Tibial nerve (tissue), 4 donors: ENCODE measurements at regions not wholly inside any gene's neighbourhood (a gene's known extent, or its start where the extent isn't known, plus 50 kb on each side); places are given as distances from the start of the nearest gene placed in this dataset.

Source experiments
- DNase-seq, 2 donors: peaks; one replicate each; pipeline ENCODE4 v3.0.0-alpha.2; 2019; ENCODE audit warnings: low spot score in 2 of 2
- H3K27ac ChIP-seq, 4 donors: fragments of 200-600 bp; sonication (generic) in 3 of 4; one replicate each; pipeline ENCODE4 v1.5.1; 2017 to 2019; ENCODE audit warnings: mild to moderate bottlenecking in 1 of 4
- H3K27me3 ChIP-seq, 2 donors: fragments of 200-600 bp; sonication (generic) in 1 of 2; one replicate each; pipeline versions ENCODE4 v1.5.1 to v1.6.0; 2017 to 2019
- H3K36me3 ChIP-seq, 3 donors: fragments of 200-600 bp; sonication (generic); one replicate each; pipeline ENCODE4 v1.5.1; 2018 to 2019
- H3K4me1 ChIP-seq, 4 donors: fragments of 200-600 bp; sonication (generic) in 3 of 4; one replicate each; pipeline ENCODE4 v1.5.1; 2017 to 2019
- H3K4me3 ChIP-seq, 4 donors: fragments of 200-600 bp; sonication (generic) in 3 of 4; one replicate each; pipeline ENCODE4 v1.5.1; 2017 to 2019; ENCODE audit warnings: mild to moderate bottlenecking in 1 of 4, moderate library complexity in 1 of 4
- H3K9me3 ChIP-seq, 4 donors: fragments of 200-600 bp; sonication (generic) in 3 of 4; one replicate each; pipeline ENCODE4 v1.5.1; 2017 to 2019
- EP300 ChIP-seq, 2 donors: sonication (generic); formaldehyde crosslinking; IDR thresholded peaks; one replicate each; pipeline ENCODE4 v1.6.1; 2017; ENCODE audit warnings: antibody characterized with exemption in 2 of 2, mild to moderate bottlenecking in 1 of 2
- POLR2A ChIP-seq, 2 donors: fragments of 450-650 bp; IDR thresholded peaks; one replicate each; pipeline ENCODE4 v1.6.1; 2017; ENCODE audit warnings: antibody characterized with exemption in 2 of 2, mild to moderate bottlenecking in 2 of 2, moderate library complexity in 2 of 2
- WGBS, 2 donors: methylation state at CpG; one replicate each; pipeline ENCODE4 v1.1.5; 2018; 5-methylcytosine and 5-hydroxymethylcytosine counted together
- TF ChIP-seq, protein P1 (sequence below), 5 experiments: fragments of 200-600 bp in 3 of 5; fragments of 450-650 bp in 2 of 5; sonication (generic) in 3 of 5; IDR thresholded peaks; one replicate each; pipeline ENCODE4 v1.5.1; 2016 to 2019; ENCODE audit warnings: antibody characterized with exemption in 5 of 5, mild to moderate bottlenecking in 3 of 5, moderate library complexity in 2 of 5

DNA sequence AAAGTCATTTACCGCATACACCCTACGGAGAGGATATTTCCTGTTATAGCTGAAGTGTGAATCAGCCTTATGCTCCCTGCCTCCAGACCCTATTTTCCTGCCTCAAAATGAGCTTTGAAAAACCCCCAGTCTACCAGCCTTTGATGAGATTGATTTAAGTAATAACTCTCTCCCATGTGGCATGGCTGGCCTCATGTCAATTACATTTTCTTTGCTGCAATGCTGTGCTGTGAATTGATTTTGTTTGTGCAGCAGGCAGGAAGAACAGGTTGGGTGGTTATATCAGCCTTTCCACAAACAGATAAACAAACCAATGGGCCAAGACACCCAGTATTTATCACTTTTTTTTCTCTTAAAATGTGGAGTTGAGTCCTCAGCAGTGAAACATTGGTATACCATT, 1105.5 kb upstream of the TMEM132C start:
- no peak for DNase-seq

DNA sequence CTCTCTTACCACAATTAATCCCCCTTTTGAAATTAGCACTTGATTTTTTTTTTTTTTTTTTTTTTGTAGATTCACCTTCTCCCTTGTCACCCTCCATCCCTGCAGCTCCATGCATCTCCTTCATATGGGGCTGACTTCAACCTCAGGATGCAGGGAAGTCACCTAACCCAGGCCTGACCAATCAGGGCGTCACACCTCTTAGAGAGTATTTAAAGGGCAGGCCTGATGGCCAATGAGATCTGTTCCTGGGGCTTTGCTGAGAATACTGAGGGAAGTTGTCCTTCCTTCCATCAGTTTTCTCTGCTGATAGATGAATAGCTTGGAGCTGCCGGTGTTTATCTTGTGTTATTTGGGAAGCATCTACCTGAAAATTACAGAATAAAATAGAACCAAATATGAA, 1104.7 kb upstream of the TMEM132C start:
- TF ChIP-seq POLR2A (IDR thresholded peaks at IDR 0.05) = no peak
- no peak for TF ChIP-seq EP300 (IDR thresholded peaks at IDR 0.05)
- TF ChIP-seq, protein P1, sequence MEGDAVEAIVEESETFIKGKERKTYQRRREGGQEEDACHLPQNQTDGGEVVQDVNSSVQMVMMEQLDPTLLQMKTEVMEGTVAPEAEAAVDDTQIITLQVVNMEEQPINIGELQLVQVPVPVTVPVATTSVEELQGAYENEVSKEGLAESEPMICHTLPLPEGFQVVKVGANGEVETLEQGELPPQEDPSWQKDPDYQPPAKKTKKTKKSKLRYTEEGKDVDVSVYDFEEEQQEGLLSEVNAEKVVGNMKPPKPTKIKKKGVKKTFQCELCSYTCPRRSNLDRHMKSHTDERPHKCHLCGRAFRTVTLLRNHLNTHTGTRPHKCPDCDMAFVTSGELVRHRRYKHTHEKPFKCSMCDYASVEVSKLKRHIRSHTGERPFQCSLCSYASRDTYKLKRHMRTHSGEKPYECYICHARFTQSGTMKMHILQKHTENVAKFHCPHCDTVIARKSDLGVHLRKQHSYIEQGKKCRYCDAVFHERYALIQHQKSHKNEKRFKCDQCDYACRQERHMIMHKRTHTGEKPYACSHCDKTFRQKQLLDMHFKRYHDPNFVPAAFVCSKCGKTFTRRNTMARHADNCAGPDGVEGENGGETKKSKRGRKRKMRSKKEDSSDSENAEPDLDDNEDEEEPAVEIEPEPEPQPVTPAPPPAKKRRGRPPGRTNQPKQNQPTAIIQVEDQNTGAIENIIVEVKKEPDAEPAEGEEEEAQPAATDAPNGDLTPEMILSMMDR (IDR thresholded peaks at IDR 0.05) = no peak
- Histone ChIP-seq H3K36me3 (no peaks in the 10 kb centered on the region), H3K4me3 (no peak overlapping the region), H3K27me3 (no peaks in the 10 kb centered on the region), H3K27ac (no peak overlapping the region), H3K9me3 (no peaks in the 10 kb centered on the region), H3K4me1 (peaks cover 0 to 9% (median 0%) of the 10 kb centered on the region in 4 donors)
- no peak for DNase-seq
- WGBS, 2 donors = 90% methylated on average over 2 of the region's 2 CpGs

More for the DNA sequence above, 1105.5 kb upstream of the TMEM132C start:
- Histone ChIP-seq H3K4me3 (no peak overlapping the region), H3K27ac (no peak overlapping the region), H3K4me1 (peaks cover 0 to 8% (median 0%) of the 10 kb centered on the region in 4 donors), H3K36me3 (no peaks in the 10 kb centered on the region), H3K27me3 (no peaks in the 10 kb centered on the region), H3K9me3 (no peaks in the 10 kb centered on the region)
- TF ChIP-seq EP300 (IDR thresholded peaks at IDR 0.05) (no peak), POLR2A (IDR thresholded peaks at IDR 0.05) (no peak)
- TF ChIP-seq, protein P1 (IDR thresholded peaks at IDR 0.05) = no peak
- 50 to 91% methylated on average over 2 of the region's 2 CpGs for WGBS, 2 donors

DNA sequence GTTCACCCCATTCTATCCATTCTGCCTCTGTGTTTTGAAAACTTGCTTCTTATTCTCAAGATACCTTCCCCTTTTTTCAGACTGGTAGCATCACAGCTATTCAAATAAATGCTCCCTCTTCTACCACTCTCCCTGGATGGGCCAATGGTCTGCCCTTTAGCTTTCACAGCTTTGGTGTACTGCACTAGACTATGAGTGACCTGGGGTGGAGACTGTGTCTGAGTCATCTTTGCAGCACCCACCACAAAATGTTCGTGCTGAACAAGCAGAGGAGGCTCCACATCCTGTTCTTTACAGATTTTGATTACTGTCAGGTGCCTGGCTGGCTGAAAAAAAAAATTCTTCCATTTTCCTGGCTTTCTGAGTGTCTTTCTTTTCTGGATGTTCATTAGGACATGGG, 1104.1 kb upstream of the TMEM132C start:
- DNase-seq = no peak
- peak overlapping the region in 1 of 4 donors; percentile 40 for H3K27ac ChIP-seq
- no peaks in the 10 kb centered on the region for H3K36me3 ChIP-seq
- peaks cover 0 to 9% (median 0%) of the 10 kb centered on the region in 4 donors for H3K4me1 ChIP-seq
- no peak overlapping the region for H3K4me3 ChIP-seq
- no peaks in the 10 kb centered on the region for H3K9me3 ChIP-seq
- TF ChIP-seq EP300 (IDR thresholded peaks at IDR 0.05) (no peak), POLR2A (IDR thresholded peaks at IDR 0.05) (no peak)
- TF ChIP-seq, protein P1 (IDR thresholded peaks at IDR 0.05) = no peak
- WGBS, 2 donors = 5 to 17% methylated on average over 1 of the region's 1 CpG
- H3K27me3 ChIP-seq = no peaks in the 10 kb centered on the region

DNA sequence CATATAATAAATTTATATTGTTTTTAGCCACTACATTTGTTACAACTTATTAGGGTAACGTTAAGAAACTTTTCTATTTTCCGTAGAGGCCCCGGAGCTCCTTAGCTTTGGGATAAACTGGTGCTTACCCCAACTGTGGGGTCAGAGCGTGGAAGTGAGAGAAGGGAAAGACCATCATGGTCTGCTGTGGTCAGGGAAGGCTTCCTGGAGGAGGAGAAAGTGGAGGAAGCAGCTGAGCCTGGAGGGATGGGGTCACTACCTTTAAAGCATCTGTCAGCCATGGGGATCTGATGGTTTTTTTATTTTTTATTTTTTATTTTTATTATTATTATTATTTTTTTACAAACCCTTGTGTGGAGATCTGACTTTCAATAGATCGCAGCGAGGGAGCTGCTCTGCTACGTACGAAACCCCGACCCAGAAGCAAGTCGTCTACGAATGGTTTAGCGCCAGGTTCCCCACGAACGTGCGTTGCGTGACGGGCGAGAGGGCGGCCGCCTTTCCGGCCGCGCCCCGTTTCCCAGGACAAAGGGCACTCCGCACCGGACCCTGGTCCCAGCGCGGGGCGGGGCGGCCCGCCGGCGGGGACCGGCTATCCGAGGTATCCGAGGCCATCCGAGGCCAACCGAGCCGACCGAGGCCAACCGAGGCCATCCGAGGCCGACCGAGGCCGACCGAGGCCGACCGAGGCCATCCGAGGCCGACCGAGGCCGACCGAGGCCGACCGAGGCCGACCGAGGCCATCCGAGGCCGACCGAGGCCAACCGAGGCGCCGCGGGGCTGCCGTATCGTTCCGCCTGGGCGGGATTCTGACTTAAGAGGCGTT, 1101.2 kb upstream of the TMEM132C start:
- peak; percentile 56 to 71 for DNase-seq
- peak overlapping the region; percentile 35 to 57 (median 54) for H3K4me3 ChIP-seq
- H3K9me3 ChIP-seq = no peaks in the 10 kb centered on the region
- peaks cover 0 to 13% (median 0%) of the 10 kb centered on the region in 4 donors for H3K4me1 ChIP-seq
- H3K27ac ChIP-seq = peak overlapping the region; percentile 72 to 78 (median 77)
- 8% methylated on average over 47 to 54 of the region's 69 CpGs for WGBS, 2 donors
- peak; percentile 10 to 50 for TF ChIP-seq EP300 (IDR thresholded peaks at IDR 0.05)
- TF ChIP-seq POLR2A (IDR thresholded peaks at IDR 0.05) = peak in 1 of 2 donors; percentile 10
- TF ChIP-seq, protein P1 (IDR thresholded peaks at IDR 0.05) = no peak
- no peaks in the 10 kb centered on the region for H3K36me3 ChIP-seq
- no peaks in the 10 kb centered on the region for H3K27me3 ChIP-seq
